ENCODE measurements at regions not wholly inside any gene's neighbourhood (a gene's known extent, or its start where the extent isn't known, plus 50 kb on each side); places are given as distances from the start of the nearest gene placed in this dataset.

DNA sequence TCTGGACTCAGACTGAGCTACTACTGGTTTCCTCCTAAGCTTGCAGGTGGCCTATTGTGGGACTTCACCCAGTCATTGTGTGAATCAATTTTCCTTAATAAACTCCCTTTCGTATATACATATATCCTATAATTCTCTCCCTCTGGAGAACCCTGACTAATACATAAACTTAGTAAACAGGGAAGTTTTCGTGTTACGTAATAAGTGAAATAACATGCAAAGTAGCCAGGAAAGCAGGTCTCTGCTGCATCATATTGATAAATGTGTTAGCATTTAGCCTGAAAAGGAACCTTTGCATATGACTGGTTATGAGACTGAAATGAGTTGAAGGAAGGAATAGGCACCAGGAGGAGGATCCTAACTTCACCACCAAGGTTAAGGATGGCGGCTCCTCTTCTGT lies 527.2 kb upstream of the FAM98A start:
- TF ChIP-seq, protein P1, sequence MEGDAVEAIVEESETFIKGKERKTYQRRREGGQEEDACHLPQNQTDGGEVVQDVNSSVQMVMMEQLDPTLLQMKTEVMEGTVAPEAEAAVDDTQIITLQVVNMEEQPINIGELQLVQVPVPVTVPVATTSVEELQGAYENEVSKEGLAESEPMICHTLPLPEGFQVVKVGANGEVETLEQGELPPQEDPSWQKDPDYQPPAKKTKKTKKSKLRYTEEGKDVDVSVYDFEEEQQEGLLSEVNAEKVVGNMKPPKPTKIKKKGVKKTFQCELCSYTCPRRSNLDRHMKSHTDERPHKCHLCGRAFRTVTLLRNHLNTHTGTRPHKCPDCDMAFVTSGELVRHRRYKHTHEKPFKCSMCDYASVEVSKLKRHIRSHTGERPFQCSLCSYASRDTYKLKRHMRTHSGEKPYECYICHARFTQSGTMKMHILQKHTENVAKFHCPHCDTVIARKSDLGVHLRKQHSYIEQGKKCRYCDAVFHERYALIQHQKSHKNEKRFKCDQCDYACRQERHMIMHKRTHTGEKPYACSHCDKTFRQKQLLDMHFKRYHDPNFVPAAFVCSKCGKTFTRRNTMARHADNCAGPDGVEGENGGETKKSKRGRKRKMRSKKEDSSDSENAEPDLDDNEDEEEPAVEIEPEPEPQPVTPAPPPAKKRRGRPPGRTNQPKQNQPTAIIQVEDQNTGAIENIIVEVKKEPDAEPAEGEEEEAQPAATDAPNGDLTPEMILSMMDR (conservative IDR thresholded peaks at IDR 0.05; ENCODE audit: low read depth, low read length), result no peak
- TF ChIP-seq EZH2 (IDR thresholded peaks at IDR 0.05; ENCODE audit: low read length, unreplicated experiment), result no peak
- TF ChIP-seq EZH2phosphoT487 (IDR thresholded peaks at IDR 0.05; ENCODE audit: borderline replicate concordance, low read length), result no peak
